ENCODE measurements at regions not wholly inside any gene's neighbourhood (a gene's known extent, or its start where the extent isn't known, plus 50 kb on each side); places are given as distances from the start of the nearest gene placed in this dataset.

DNA sequence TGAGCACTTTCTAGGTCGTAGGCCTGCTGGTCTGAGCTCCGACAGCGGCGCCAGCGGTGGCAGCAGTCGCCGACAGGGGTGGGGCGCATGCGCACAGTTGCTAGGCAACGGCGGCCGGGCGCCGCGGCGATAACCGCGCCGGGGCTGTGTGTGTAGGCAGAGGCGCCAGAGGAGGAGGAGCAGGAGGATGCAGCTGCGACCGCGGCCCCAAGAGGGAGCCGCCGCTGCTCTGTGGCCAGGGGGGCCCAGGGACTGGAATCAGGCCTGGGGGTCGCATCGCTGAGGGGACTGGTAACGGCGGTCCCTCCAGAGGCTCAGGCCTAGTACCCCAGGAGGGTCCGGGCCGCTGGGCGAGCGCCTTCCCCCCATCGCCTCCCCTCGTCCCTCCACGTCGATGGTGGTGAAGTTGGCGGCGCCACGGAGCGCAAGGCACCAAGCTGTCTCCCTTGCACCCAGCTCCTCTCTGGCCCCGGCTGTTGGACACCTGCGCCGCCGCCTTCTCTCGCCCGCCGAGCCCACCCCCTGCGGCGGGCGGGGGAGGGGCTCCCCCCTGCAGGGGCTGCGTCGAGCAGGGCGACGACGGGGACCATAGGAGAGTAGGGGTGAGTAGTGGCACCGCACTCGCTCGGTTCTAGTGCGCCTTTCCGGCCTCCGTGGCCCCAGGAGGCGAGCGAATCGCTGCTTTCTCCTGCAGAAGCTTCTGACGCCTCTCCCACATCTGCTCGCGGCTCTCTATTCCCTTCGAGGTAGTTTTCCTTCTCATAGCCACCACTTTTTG lies 58.6 kb upstream of the ZC4H2 start, which contains the start of gene ZC3H12B:
- no peak for TF ChIP-seq GTF2E2 (tag; IDR thresholded peaks at IDR 0.05)
- no peak for TF ChIP-seq DPF2 (IDR thresholded peaks at IDR 0.05)
- no peak for TF ChIP-seq NFATC3 (IDR thresholded peaks at IDR 0.05)
- peak; percentile 78; the same call in 1 of the 2 replicates for TF ChIP-seq ZBTB7A (IDR thresholded peaks at IDR 0.05; ENCODE audit: borderline replicate concordance, control insufficient read depth, low read depth, low read length)

Data from K562 (cell line).